D721Med (cell line): ENCODE measurements at regions not wholly inside any gene's neighbourhood (a gene's known extent, or its start where the extent isn't known, plus 50 kb on each side); places are given as distances from the start of the nearest gene placed in this dataset.
"Not testable (repeated sequence)": the region's sequence is repeated elsewhere in the genome, so short reads cannot be mapped to it uniquely, and the experiment has no call there.

Experiments used
- DNase-seq: peaks from one replicate; pipeline ENCODE4 v3.0.0; 2011; ENCODE audit warnings: low spot score; ENCODE audit not compliant: insufficient read length
- FAIRE-seq: peaks from 2 replicates; lab custom pipeline; 2011; peaks lifted over from hg19 to GRCh38; lab: Jason Lieb, UNC
- TF ChIP-seq, protein P1 (sequence below): IDR thresholded peaks from 2 replicates; pipeline ENCODE4 v1.5.1; 2012; ENCODE audit warnings: mild to moderate bottlenecking, control low read depth; ENCODE audit not compliant: insufficient read depth; ENCODE audit errors: missing control alignments

DNA sequence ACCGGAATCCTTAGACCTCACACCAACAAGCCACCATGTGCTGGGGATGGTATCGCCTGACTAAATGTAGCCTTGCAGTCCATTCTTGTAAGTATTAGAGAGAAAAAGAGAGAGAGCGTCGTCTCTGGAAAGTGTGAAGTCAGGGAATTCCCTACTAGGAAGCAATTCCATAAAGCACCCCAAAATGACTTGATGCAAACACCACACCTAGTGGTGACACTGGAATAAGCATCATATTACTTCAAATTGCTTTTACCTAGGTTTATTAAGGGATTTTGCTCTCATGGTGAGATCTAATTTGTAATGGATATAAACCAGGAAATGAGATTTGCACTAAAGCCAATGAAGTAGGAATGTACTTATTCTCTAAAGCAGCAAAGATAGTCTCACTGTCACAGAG lies 111.4 kb upstream of the METTL9 start:
- FAIRE-seq, result not testable (repeated sequence)

DNA sequence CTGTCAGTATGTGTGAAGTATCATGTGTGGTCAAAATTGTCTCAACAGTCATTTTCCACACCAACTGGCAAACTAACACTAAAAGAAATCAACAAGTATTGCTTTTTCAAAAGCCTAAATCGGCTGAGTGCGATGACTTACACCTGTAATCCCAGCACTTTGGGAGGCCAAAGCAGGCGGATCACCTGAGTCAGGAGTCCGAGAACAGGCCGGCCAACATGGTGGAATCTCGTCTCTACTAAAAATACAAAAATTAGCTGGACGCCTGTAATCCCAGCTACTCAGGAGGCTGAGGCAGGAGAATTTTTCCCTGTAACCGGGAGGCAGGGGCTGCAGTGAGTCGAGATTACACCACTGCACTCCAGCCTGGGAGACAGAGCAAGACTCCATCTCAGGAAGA lies 100.3 kb upstream of the METTL9 start:
- DNase-seq, FAIRE-seq: not testable (repeated sequence)

More for the DNA sequence above, 111.4 kb upstream of the METTL9 start:
- not testable (repeated sequence) for DNase-seq

DNA sequence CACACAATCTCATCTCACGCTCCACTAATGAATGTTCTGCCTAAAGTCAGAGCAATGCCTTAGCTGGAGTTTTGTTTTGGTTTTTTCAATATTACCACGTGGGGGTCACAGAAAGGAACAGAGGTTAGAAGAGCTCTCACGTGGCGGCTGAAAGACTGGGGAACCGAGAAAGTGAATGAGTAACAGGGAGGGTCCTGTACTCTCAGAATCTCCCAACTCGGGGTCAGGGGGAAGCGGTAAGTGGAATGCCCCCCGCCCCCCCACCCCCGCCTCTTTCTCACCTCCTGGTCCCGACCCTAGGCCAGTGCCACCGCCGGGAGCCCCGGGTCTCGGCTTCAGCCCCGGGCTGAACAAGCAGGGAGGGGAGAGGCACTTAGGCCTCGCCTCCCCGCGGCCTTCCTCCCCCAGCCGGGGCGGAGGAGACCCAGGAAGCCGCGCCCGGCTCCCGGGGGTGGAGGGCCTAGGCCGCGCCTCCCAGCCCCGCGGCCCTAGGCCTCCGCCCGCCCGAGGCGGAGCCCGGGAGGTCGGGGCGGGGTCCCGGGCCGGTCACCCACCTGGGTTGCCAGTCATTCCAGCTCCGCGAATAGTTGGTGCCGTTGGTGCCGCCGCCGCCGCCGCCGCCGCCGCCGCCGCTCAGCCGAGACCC lies 98.0 kb upstream of the METTL9 start:
- not testable (repeated sequence) for DNase-seq, FAIRE-seq

DNA sequence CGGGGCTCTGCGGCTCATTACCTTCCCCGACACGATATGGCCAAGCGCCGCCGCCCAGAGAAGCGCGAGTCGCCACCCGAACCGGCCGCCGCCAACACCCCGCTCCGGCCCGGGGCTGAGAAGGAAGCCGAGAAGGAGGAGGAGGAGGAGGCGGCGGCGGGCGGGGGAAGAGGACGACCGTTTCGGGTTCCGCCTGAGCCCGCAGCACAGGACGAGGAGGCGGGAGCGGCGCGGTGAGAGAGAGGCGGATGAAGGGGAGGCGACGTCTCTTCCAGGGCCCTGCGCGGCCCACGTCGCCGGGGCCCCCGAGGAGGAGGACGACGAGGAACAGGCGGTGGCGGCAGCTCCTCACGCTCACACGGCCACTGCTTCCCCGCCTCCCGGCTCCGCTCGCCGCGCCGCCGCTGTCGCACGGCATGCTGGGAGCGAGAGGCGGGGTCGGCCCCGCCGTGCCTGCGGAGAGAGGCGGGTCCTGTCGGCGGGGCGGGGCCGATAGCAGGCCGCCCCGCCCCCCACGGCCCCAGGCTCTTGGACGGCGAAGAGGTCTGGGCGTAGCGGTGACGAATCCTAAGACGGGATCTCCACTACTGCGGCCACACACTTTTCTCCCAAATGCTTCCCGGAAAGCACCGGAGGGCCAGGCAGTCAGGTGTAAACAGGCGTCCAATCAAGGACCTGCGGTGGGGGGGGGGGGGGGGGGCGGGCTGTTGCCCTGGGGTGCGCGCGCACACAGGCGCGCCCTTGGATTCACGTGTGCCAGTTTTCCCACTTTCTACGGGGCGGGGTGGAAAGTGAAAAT lies 97.3 kb upstream of the METTL9 start:
- peak; percentile 83 for DNase-seq
- no peak for FAIRE-seq
- TF ChIP-seq, protein P1, sequence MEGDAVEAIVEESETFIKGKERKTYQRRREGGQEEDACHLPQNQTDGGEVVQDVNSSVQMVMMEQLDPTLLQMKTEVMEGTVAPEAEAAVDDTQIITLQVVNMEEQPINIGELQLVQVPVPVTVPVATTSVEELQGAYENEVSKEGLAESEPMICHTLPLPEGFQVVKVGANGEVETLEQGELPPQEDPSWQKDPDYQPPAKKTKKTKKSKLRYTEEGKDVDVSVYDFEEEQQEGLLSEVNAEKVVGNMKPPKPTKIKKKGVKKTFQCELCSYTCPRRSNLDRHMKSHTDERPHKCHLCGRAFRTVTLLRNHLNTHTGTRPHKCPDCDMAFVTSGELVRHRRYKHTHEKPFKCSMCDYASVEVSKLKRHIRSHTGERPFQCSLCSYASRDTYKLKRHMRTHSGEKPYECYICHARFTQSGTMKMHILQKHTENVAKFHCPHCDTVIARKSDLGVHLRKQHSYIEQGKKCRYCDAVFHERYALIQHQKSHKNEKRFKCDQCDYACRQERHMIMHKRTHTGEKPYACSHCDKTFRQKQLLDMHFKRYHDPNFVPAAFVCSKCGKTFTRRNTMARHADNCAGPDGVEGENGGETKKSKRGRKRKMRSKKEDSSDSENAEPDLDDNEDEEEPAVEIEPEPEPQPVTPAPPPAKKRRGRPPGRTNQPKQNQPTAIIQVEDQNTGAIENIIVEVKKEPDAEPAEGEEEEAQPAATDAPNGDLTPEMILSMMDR, result no peak

DNA sequence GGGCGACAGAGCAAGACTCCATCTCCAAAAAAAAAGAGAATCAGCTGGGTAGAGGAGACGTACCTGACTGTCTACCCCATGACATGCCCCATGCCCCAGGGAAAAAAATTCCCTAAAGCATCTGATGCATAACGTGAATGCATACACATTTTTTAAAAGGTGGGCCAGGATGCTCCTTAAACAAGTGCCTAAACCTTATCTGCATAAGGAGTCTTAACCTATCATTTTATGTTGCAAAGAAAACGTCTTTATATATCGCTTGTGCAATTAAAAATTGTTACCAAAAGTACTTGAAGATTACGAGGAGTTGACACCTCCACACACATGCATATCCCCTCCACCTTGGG lies 95.8 kb upstream of the METTL9 start:
- not testable (repeated sequence) for DNase-seq, FAIRE-seq

DNA sequence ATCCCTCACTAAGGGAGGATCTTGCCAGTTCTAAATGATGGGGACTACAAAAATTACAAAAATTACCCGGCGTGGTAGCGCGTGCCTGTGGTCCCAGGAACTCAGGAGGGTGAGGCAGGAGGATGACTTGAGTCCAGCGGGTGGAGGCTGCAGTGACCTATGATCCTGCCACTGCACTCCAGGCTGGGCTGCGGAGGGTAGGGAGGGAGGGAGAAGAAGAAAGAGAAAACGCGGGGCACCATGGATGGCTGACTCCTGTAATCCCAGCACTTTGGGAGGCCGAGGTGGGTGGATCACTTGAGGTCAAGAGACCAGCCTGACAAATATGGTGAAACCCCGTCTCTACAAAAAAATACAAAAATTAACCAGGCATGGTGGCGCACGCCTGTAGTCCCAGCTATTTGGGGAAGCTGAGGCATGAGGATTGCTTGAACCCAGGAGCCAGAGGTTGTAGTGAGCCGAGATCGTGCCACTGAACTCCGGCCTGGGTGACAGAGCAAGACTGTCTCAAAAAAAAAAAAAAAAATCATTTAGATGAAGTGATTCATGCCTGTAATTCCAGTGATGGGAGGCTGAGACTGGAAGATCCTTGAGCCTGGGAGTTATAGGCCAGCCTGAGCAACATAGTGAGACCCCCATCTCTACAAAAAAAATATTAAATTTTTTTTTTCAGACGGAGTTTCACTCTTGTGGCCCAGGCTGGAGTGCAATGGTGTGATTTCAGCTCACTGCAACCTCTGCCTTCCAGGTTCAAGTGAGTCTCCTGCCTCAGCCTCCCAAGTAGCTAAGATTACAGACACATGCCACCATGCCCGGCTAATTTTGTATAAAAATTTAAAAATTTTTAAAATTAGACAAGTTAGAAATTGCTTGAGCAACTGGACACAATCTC lies 95.2 kb upstream of the METTL9 start:
- FAIRE-seq, DNase-seq: not testable (repeated sequence)

DNA sequence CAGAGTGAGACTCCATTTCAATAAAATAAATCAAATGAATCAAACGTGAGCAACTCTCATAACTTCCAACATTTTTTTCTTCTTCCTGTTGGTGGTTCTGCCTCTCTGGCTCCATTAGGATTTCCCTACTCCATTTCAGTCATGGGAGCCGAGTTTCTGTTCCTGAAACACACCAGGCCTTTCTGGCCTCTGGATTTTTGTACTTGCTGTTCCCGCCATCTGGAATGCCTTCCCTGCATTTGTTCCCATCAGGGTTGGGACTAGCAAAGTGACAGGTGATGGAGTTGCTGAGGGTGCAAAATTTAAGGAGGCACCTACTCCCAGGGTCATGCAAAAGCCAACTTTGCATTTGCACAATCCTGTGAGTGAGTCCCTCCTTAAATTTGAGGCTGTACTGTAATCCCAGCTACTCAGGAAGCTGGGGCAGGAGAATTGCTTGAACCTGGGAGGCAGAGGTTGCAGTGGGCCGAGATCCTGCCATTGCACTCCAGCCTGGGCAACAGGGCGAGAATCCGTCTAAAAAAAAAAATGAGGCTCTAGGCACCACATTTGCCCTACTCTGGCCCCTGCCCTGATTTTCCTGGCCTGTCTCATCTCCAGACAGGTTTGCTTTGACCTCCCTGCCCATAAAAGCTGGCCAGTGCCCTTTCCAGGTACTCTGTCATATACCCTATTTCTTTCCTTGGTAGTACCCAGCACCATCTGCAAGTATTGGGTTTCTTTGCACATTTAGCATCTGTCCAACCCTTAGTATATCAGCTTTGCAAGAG lies 93.4 kb upstream of the METTL9 start:
- not testable (repeated sequence) for FAIRE-seq, DNase-seq

DNA sequence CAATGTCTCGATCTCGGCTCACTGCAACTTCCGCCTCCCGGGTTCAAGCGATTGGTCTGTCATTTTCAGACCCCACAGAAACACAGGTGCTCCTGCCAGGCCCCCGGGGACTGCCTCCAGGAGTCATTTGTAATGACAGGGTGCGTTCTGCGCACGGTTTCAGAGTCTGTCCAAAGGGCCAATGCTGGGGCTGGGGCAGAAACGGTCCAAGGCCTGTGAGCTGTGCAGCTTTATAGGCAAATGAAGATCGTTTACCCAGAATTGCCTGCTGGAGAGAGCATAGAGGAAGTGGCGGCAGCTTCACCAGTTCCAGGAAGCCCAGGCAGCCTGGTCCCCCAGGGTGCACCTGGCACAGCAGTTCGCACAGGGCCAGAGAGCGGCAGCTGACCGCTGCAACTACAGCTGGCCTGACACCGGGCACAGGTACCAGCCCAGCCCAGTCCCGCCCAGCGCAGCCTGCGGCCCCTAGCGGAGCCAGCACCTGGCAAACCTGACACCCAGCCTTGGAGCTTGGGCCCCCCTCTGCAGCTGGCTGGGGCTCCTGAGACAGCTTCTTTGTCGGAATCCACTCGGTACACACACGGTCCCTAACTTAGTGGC lies 92.4 kb upstream of the METTL9 start:
- DNase-seq, result peak; percentile 21
- not testable (repeated sequence) for FAIRE-seq

DNA sequence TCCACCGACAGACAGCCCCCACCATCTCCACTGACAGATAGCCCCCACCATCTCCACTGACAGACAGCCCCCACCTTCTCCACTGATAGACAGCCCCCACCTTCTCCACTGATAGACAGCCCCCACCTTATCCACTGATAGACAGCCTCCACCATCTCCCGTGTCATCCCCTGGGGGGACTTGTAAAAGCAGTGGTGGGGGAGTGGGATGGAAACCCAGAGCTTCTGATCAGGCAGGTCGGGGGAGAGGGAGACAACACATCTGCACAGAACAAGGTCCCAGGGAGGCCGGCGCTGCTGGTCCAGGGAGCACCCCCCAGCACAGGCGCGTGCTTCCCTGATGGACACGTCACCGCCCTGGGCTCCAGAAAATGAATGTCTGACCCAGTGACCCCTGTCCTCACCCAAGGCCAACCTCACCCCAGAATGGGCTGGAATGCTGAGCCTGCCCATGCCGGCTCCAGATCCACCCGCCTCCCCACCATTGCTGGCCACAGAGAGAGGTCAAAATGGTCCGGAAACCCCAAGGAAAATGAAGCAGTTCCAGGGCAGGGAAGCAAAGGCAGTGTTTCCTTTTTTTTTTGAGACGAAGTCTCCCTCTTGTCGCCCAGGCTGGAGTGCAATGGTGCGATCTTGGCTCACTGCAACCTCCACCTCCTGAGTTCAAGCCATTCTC lies 91.6 kb upstream of the METTL9 start:
- not testable (repeated sequence) for FAIRE-seq, DNase-seq

DNA sequence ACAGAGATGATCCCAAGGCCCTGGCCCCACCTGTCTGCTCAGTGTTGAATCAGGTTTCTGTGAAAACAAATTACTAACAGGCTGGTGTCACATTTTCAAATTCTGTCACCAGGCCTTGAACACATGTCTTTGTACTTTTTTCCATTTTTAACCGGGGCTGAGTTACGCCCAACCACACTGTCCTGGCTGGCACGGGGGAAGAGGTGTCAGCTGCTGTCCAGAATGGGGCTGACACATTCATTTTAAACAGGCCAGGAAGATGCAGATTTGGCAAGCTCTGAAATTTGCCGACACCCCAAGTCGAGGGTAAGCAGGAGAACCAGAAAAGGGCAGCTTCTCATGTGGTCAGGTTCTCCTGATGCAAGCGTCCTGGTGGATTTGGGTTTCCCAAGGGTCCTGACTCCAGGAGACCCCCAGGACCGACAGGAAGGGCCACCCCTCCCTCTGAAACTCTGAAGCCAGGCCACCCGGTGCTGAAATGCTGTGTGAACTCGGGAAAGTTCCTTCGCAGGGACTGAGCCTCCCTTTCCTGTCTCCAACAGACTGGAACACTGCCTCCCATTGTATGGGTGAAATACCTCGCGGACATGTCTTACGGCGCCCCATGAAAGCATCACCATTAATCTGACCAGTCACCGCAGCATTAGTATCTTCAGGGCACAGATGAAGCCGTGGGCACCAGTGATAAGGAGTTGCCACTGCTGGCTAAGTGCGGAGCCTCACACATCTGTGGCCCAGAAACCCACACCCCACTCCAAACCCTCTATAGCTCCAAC lies 90.5 kb upstream of the METTL9 start:
- not testable (repeated sequence) for DNase-seq, FAIRE-seq

DNA sequence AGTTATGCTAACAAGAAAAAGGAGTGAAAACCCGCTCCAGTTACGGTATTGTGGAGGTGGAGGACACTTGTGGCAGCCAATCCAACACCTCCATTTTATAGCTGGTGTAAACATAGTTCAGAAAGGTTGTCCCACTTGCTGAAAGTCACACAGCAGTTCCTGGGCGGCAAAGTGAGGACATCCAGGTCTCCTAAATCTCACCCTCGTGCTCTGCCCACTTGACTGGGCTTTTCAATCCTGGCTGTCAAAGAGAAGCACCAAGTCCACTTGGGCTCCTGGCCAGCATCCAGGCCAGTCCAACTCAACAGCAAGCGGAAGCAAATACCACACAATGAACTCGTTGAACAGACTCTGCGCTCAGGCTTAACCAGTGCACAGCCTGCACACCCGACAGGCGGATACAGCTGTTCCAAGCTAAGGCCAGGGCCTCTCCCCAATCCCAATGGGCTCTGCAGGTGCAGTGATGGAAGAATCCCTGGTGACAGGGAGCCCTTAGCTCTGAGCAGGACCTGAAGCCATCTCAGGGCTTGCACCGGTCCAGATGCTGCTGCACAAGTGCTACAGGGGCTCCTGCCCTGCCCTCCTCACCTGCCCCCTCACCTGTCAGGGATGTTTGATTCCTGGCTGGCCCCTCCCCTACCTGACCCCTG lies 89.8 kb upstream of the METTL9 start:
- DNase-seq, result peak; percentile 15
- FAIRE-seq, result not testable (repeated sequence)

DNA sequence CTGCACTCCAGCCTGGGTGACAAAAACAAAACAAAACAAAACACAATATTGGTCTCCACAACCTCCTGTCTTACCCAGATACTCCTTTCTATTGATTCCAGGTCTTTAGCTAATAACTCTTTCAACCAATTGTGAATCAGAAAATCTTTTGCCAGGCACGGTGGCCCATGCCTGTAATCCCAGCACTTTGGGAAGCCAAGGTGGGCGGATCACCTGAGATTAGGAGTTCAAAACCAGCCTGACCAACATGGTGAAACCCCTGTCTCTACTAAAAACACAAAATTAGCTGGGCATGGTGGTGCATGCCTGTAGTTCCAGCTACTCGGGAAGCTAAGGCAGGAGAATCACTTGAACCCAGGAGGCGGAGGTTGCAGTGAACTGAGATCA lies 88.5 kb upstream of the METTL9 start:
- FAIRE-seq, DNase-seq: not testable (repeated sequence)

DNA sequence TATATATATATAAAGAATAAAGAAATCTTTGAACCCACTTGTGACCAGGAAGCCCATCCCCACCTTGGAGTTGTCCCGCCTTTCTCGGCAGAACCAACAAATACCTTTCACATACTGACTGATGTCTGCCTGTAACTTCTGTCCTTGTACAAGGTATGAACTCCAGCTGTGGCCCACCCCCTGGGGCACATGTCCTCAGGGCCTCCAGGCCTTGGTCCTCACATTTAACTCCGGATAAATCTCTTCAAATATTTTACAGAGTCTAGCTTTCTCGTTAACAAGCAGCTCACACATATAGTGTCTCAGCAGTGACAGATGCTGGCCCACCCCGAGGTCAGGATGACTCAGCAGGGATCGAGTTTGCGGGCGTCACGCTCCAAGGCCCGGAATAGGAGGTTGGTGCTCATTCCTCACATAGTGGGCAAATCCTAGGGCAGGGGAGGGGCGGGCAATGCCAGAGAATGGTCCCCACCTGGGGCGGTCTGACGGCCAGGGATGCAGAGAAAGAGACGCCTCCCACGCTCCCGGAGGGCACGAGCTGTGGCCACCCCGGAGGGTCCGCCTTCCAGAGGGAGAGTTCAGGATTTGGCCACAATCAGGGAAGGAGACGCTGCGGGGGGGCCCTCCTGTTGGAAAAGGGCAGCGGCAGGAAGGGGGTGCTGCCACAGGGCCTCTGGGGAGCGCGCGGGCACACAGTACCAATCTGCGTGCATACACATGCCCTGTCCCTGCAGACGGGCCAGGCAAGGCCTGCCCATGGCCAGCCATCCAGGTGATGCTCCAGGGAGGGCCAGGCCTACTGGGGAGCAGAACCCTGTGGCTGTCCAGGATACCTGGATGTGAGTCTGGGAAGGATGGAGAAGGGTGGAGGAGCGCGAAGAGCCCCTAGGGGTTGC lies 87.8 kb upstream of the METTL9 start:
- not testable (repeated sequence) for DNase-seq, FAIRE-seq

DNA sequence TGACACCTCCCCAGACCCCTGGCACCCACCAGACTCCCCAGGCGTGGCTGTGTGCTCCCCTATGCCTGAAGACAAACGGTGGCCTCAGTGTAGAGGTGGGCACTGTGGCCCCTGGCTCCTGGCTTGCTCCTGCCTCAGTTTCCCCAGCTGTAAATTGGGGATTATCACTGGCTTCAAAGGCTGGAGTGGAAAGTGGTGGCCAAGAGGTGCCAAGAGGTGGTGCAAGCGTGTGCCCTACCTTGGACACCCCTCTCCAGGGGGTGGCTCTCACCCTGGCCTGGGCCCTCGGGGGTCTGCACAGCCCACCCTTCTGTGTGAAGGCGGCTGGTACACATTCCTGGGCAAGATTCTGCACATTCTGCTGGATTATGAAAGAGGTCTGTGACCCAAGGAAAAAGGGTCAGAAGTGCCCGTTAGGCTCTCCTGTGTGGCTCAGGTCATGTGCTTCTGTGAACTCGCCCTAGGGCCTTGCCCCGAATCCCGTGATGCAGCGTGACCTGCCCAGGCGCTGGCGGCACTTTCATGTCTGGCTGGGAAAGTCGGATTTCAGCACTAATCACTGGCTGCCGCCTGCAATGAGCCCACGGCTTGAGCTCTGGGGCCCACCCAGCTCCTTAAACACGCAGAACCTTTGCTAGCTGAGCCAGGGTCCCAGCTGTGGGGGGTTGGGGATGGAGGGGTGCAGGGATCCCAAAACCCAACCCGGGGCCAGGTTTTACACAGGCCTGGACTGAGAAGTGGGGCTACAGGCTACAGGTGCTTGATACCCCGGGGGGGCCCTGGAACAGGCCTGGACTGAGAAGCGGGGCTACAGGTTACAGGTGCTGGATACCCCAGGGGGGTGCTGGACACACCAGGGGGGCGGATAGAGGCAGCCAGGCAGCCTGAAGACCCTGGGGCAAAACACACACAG lies 86.8 kb upstream of the METTL9 start:
- not testable (repeated sequence) for FAIRE-seq
- peak; percentile 28 for DNase-seq
